SH-SY5Y (cell line): ENCODE measurements at regions not wholly inside any gene's neighbourhood (a gene's known extent, or its start where the extent isn't known, plus 50 kb on each side); places are given as distances from the start of the nearest gene placed in this dataset.

ENCODE experiments used
- GATA2 ChIP-seq: IDR thresholded peaks from 2 replicates; pipeline ENCODE4 v1.6.1; 2011; ENCODE audit warnings: mild to moderate bottlenecking, low read depth, low read length
- GATA3 ChIP-seq: IDR thresholded peaks from 2 replicates; pipeline ENCODE4 v1.6.1; 2011; ENCODE audit warnings: low read depth, mild to moderate bottlenecking, low read length, moderate library complexity

GRCh38 chr7:26097837-26098668 lies 53.9 kb upstream of the NFE2L3 start:
- TF ChIP-seq GATA2: no peak
- TF ChIP-seq GATA3: no peak

- TF ChIP-seq GATA3: no peak
- TF ChIP-seq GATA2: no peak
These were observed 52.8 kb upstream of the NFE2L3 start for GRCh38 chr7:26099236-26099635.

DNA sequence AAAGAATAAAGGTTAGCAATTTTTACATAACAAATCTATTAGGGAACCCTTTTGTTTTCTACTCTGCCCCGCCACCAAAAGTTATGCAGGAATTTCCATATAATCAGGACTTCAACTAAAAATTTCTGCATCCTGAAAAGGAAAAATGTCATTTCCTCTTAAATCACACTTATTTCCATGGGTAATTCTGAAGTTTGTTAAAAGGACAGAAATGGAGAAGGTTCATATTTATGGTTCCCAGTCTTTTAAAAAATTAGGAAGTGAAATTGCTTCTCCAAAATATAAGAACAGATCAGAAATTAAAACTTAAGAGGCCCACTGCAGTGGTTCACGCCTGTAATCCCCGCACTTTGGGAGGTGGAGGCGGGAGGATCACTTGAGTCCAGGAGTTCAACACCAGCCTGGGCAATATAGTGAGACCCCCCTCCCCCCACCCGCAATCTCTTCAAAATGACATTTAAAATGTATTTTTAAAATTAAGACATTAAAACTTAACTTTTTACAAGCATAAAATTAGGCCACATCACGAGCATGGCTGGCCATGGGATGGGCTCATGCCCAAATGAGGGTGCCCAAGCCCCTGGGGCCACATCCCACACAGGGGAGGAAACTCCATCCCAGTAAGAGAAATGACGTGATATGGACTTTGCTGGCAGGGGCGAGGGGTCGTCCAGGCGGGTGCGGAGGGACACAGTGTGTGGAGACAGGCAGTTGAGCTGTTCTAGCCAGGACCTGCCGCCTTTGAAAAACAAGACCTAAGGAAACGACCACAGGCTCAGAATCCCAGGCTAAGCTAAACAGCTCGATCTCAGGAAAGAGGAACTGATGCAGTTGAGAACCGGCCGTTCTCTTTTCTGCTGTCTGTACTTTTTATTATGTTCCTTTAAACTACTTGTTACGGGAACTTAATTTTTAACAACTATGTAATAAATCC lies 51.3 kb upstream of the NFE2L3 start:
- TF ChIP-seq GATA3 (no peak), GATA2 (no peak)

DNA sequence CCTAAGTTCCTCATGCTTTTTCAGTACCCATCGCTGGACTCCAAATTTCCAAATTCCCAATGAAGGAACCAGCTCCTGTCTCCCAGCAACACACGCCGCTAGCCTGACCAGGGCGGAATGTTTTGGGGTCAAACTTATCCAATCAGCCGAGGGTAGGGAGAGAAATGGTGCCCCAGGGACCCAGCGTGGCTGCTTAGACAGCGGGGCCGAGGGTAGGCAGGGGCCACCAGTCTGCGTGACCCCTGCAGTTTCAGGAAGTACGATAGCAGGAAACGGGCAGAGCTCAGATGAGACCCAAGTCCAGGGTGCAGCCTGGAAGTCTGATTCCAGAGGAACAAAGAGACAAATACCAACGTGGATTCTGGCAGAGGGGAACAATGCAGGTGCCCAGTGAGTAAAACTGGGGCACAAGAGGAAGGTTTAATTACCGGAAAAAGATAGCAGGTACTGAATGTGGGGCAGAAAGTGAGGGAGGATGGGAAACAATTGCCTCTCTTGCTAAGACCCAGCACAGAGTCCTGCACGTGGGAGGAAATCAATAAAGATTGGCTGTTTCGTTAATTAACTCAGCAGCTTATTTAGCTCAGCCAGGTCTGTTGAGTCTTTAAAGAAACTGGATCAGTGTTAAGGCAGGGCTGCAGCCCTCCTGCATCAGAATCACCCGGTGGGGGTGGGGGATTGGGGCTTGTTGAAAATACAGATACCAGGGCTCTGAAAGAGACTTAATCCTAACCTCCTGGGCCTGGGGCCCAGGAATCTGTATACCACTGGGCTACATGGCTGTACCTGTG lies 50.4 kb upstream of the NFE2L3 start:
- TF ChIP-seq GATA3 (no peak), GATA2 (no peak)

- TF ChIP-seq GATA3: no peak
- no peak for TF ChIP-seq GATA2
These were observed 49.8 kb upstream of the NFE2L3 start for GRCh38 chr7:26102176-26102575.
